SK-N-DZ (cell line): ENCODE measurements at regions not wholly inside any gene's neighbourhood (a gene's known extent, or its start where the extent isn't known, plus 50 kb on each side); places are given as distances from the start of the nearest gene placed in this dataset.
"Not testable (repeated sequence)": the region's sequence is repeated elsewhere in the genome, so short reads cannot be mapped to it uniquely, and the experiment has no call there.

Experiments
- DNase-seq: peaks from one replicate; pipeline ENCODE4 v3.0.0-alpha.2; 2015; ENCODE audit warnings: low spot score

GRCh38 chr12:38016602-38017001 is 300.0 kb upstream of the ALG10B start:
- no peak for DNase-seq

GRCh38 chr12:38025916-38026315 is 290.7 kb upstream of the ALG10B start:
- DNase-seq = no peak

GRCh38 chr12:38053113-38053512 is 263.5 kb upstream of the ALG10B start:
- DNase-seq = no peak

- peak; percentile 65 for DNase-seq
Measured at GRCh38 chr12:38053655-38054464, 262.7 kb upstream of the ALG10B start.

- DNase-seq = no peak
Measured at GRCh38 chr12:38056701-38057689, 259.6 kb upstream of the ALG10B start.

- DNase-seq = no peak
Measured at GRCh38 chr12:38099686-38100085, 216.9 kb upstream of the ALG10B start.

- no peak for DNase-seq
Measured at GRCh38 chr12:38101753-38102152, 214.8 kb upstream of the ALG10B start.

- no peak for DNase-seq
Measured at GRCh38 chr12:38102197-38102596, 214.4 kb upstream of the ALG10B start.

GRCh38 chr12:38110026-38110699 is 206.4 kb upstream of the ALG10B start:
- no peak for DNase-seq

GRCh38 chr12:38113991-38114390 is 202.6 kb upstream of the ALG10B start:
- DNase-seq = no peak

GRCh38 chr12:38116968-38117367 is 199.6 kb upstream of the ALG10B start:
- no peak for DNase-seq

GRCh38 chr12:38118632-38119031 is 197.9 kb upstream of the ALG10B start:
- DNase-seq = no peak

- DNase-seq = no peak
Measured at GRCh38 chr12:38120438-38120837, 196.1 kb upstream of the ALG10B start.

GRCh38 chr12:38123028-38123427 is 193.5 kb upstream of the ALG10B start:
- not testable (repeated sequence) for DNase-seq

GRCh38 chr12:38123566-38124246 is 192.9 kb upstream of the ALG10B start:
- DNase-seq = no peak

GRCh38 chr12:38124247-38125012 is 192.1 kb upstream of the ALG10B start:
- no peak for DNase-seq

- no peak for DNase-seq
Measured at GRCh38 chr12:38132139-38132538, 184.4 kb upstream of the ALG10B start.

- DNase-seq = no peak
Measured at GRCh38 chr12:38137287-38137686, 179.3 kb upstream of the ALG10B start.

- no peak for DNase-seq
Measured at GRCh38 chr12:38137716-38138115, 178.9 kb upstream of the ALG10B start.
